ENCODE measurements at regions not wholly inside any gene's neighbourhood (a gene's known extent, or its start where the extent isn't known, plus 50 kb on each side); places are given as distances from the start of the nearest gene placed in this dataset.

GRCh38 chr12:93176610-93177126 lies 201.1 kb upstream of the NUDT4 start:
- BruUV-seq (replicated peaks) = no TSS peak
- intact Hi-C loops (cut with micrococcal nuclease; ENCODE audit: unreplicated experiment) = no loop called here

DNA sequence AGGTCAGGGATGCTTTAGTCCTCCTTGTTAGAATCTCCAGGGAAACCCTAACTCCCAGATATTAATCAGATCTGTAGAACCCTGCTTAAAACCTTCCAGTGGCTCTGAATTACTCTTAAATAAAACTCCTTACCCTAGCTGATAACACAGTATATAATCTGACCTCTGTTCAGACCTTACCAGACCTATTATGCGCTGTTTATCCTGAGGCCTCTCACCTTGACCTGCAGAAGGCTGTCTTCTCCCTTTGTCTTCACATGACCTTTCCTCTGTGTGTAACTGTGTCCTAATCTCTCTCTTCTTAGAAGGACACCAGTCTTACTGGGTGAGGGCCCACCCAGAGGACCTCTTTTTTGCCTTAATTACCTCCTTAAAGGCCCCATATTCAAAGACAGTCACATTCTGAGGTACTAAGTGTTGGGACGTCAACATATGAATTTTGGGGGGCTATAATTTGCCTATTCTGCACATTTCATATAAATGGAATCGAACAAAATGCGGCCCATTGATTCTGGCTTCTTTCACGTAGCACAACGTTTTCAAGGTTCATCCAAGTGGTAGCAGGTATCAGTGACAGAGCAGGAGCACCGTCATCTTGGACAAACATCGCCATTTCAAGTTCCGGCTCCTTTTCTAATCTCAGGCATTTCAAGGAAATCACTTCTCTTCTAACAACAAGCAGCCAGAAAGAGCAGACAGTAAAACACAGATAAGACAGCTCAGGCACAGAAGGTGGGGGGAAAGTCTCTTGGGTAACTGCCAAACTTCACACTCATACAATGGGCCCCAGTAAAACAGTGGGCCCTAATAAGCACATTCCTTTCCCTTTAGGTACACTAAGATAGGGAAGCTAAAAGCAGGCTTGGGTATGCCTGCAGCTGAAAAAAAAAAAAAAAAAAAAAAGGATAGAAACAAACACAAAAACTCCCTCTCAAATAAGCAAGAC lies 200.2 kb upstream of the NUDT4 start:
- Histone ChIP-seq H3K36me3 (ENCODE audit: insufficient read depth, low read length, poor library complexity, severe bottlenecking) (no peaks in the 10 kb centered on the region), H3K9me3 (ENCODE audit: low read depth, low read length, poor library complexity, severe bottlenecking) (no peaks in the 10 kb centered on the region), H3K27me3 (replicated peaks; ENCODE audit: insufficient read depth, low read depth, low read length, poor library complexity) (no peaks in the 10 kb centered on the region), H3K27ac (ENCODE audit: low read depth, low read length, poor library complexity, severe bottlenecking) (no peak overlapping the region), H3K4me1 (ENCODE audit: insufficient read depth, low read length, poor library complexity, severe bottlenecking) (peaks cover 14% of the 10 kb centered on the region), H3K4me3 (ENCODE audit: low read depth, low read length, poor library complexity, severe bottlenecking) (no peak overlapping the region)
- ChIA-PET POLR2A (ENCODE audit: low non-redundant PET) (no interaction called here), CTCF (interaction anchor here (0.6 kb wide), 1 partner anchor 31 kb away, joined by 5 read pairs; no protein-coding TSS in a partner anchor)
- TF ChIP-seq EZH2 (IDR thresholded peaks at IDR 0.05; ENCODE audit: borderline replicate concordance, low read depth, low read length, poor library complexity, severe bottlenecking) (no peak), CTCF (conservative IDR thresholded peaks at IDR 0.05; ENCODE audit: low read depth, low read length) (no peak)
- intact Hi-C loops (cut with micrococcal nuclease; ENCODE audit: unreplicated experiment) = no loop called here
- DNase-seq (ENCODE audit: low spot score) = no peak
- no TSS peak for BruUV-seq (replicated peaks)

More at GRCh38 chr12:93176610-93177126, 201.1 kb upstream of the NUDT4 start:
- ChIA-PET CTCF (no interaction called here), POLR2A (ENCODE audit: low non-redundant PET) (no interaction called here)
- Histone ChIP-seq H3K27me3 (replicated peaks; ENCODE audit: insufficient read depth, low read depth, low read length, poor library complexity) (no peaks in the 10 kb centered on the region), H3K36me3 (ENCODE audit: insufficient read depth, low read length, poor library complexity, severe bottlenecking) (no peaks in the 10 kb centered on the region), H3K4me1 (ENCODE audit: insufficient read depth, low read length, poor library complexity, severe bottlenecking) (peaks cover 14% of the 10 kb centered on the region), H3K9me3 (ENCODE audit: low read depth, low read length, poor library complexity, severe bottlenecking) (no peaks in the 10 kb centered on the region), H3K4me3 (ENCODE audit: low read depth, low read length, poor library complexity, severe bottlenecking) (no peak overlapping the region), H3K27ac (ENCODE audit: low read depth, low read length, poor library complexity, severe bottlenecking) (no peak overlapping the region)
- DNase-seq (ENCODE audit: low spot score) = no peak
- TF ChIP-seq CTCF (conservative IDR thresholded peaks at IDR 0.05; ENCODE audit: low read depth, low read length) (no peak), EZH2 (IDR thresholded peaks at IDR 0.05; ENCODE audit: borderline replicate concordance, low read depth, low read length, poor library complexity, severe bottlenecking) (no peak)

DNA sequence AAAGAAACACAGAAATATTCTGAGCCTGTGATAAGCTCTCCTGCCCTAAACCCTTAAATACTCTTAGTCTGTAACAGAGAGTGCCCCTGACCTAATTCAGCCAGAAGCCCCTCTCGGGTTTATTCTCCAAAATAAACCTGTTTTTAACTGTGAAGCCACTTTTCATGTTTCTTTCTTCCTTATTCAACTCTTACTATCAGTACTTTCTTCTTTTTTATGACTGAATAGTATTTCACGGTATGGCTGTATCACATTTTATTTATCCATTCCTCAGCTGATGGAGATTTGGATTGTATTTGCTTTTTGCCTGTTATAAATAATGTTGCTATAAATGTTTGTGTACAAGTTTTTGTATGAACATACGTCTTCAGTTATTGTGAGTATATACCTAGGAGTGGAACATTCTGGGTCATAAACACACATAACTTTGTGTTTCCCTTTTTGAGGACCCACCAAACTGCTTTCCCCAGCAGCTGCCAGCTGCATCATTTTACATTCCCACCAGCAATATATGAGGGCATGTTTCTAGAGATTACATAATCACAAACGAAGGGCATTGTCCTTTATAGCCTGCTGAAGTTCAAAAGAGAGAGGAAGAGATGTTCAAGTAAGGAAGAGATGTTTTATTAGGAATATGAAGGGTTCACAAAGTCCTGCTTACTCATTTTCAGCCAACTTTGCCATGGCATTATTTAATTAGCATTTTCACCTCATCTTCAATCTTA lies 199.4 kb upstream of the NUDT4 start:
- Histone ChIP-seq H3K27ac (ENCODE audit: low read depth, low read length, poor library complexity, severe bottlenecking) (no peak overlapping the region), H3K27me3 (replicated peaks; ENCODE audit: insufficient read depth, low read depth, low read length, poor library complexity) (no peaks in the 10 kb centered on the region), H3K36me3 (ENCODE audit: insufficient read depth, low read length, poor library complexity, severe bottlenecking) (no peaks in the 10 kb centered on the region), H3K9me3 (ENCODE audit: low read depth, low read length, poor library complexity, severe bottlenecking) (no peaks in the 10 kb centered on the region), H3K4me3 (ENCODE audit: low read depth, low read length, poor library complexity, severe bottlenecking) (no peak overlapping the region), H3K4me1 (ENCODE audit: insufficient read depth, low read length, poor library complexity, severe bottlenecking) (peaks cover 9% of the 10 kb centered on the region)
- TF ChIP-seq EZH2 (IDR thresholded peaks at IDR 0.05; ENCODE audit: borderline replicate concordance, low read depth, low read length, poor library complexity, severe bottlenecking) = no peak
- no peak for TF ChIP-seq CTCF (conservative IDR thresholded peaks at IDR 0.05; ENCODE audit: low read depth, low read length)
- BruUV-seq (replicated peaks) = no TSS peak
- intact Hi-C loops (cut with micrococcal nuclease; ENCODE audit: unreplicated experiment) = no loop called here
- POLR2A ChIA-PET (ENCODE audit: low non-redundant PET) = no interaction called here
- no peak for DNase-seq (ENCODE audit: low spot score)
- CTCF ChIA-PET = interaction anchor here (0.6 kb wide), 1 partner anchor 31 kb away, joined by 5 read pairs; no protein-coding TSS in a partner anchor
